K562 (cell line): ENCODE measurements at regions not wholly inside any gene's neighbourhood (a gene's known extent, or its start where the extent isn't known, plus 50 kb on each side); places are given as distances from the start of the nearest gene placed in this dataset.

Experiments
- ATAC-seq: fragments of 200-7000 bp; cut with Tn5 transposase; 3 replicates; pipeline ENCODE4 v1.9.1; 2020; ENCODE audit warnings: moderate library complexity
- BruUV-seq: library from RNA; stranded (reverse); fragments of 400-500 nt; replicated peaks from 2 replicates; lab custom pipeline; 2021; lab: Mats Ljungman, UMichigan
- CTCF ChIA-PET: fragments of 300-600 bp; formaldehyde crosslinking; extraction: SDS; loops from one replicate; lab custom pipeline; 2021; ENCODE audit warnings: low intra/inter-chr PET ratio; lab: Yijun Ruan, JAX
- POLR2A ChIA-PET: fragments of 300-600, 350-650 bp; sonication (Branson Sonifier 250); formaldehyde crosslinking; extraction: SDS; loops from one replicate; lab custom pipeline; 2021; ENCODE audit warnings: antibody characterized with exemption, inconsistent platforms; lab: Yijun Ruan, JAX
- DNase-seq, 4 experiments: peaks; one replicate each; pipeline versions ENCODE4 v3.0.0 to v3.0.0-alpha.2; 2011 to 2018; ENCODE audit warnings: low spot score in 3 of 4, mixed read lengths in 3 of 4; ENCODE audit errors: extremely low read depth in 1 of 4
- FAIRE-seq: peaks from 2 replicates; lab custom pipeline; 2011; peaks lifted over from hg19 to GRCh38; lab: Jason Lieb, UNC
- H2AFZ ChIP-seq: 2 replicates; pipeline ENCODE4 v1.6.0; 2011; ENCODE audit warnings: low read depth, low read length, control low read depth, inconsistent platforms
- H3K27ac ChIP-seq: fragments of 200-600 bp; 3 replicates; pipeline ENCODE4 v1.8.0; 2011; ENCODE audit warnings: low read depth, mild to moderate bottlenecking, control low read depth, inconsistent platforms, low read length, moderate library complexity, mixed read lengths; ENCODE audit errors: extremely low read depth
- H3K27me3 ChIP-seq, 2 experiments: fragments of 300-600 bp in 1 of 2; 2 replicates in 1 of 2; 3 replicates in 1 of 2; pipeline versions ENCODE4 v1.6.0 to v1.8.0; 2011; ENCODE audit warnings: inconsistent platforms in 2 of 2, low read length in 2 of 2, mild to moderate bottlenecking in 1 of 2, mixed read lengths in 1 of 2, moderate library complexity in 1 of 2; ENCODE audit not compliant: control insufficient read depth in 2 of 2, insufficient read depth in 2 of 2
- H3K36me3 ChIP-seq: fragments of 300-600 bp; 3 replicates; pipeline ENCODE4 v1.8.0; 2011; ENCODE audit warnings: mild to moderate bottlenecking, low read length, inconsistent platforms; ENCODE audit not compliant: control insufficient read depth, insufficient read depth
- H3K4me1 ChIP-seq, 2 experiments: fragments of 200-600 bp in 1 of 2; replicated peaks in 1 of 2; 2 replicates in 1 of 2; 3 replicates in 1 of 2; pipeline versions ENCODE4 v1.5.1 to v1.8.0; 2011; ENCODE audit warnings: inconsistent platforms in 2 of 2, low read length in 2 of 2, mild to moderate bottlenecking in 1 of 2, mixed read lengths in 1 of 2, moderate library complexity in 1 of 2; ENCODE audit not compliant: control insufficient read depth in 2 of 2, insufficient read depth in 2 of 2
- H3K4me2 ChIP-seq: 2 replicates; pipeline ENCODE4 v1.6.1; 2011; ENCODE audit warnings: low read length, control low read depth, inconsistent platforms, mixed read lengths; ENCODE audit not compliant: insufficient read depth
- H3K4me3 ChIP-seq: fragments of 200-600 bp; sonication (generic), shearing (Covaris generic); 2 replicates; pipeline ENCODE4 v1.5.1; 2016; ENCODE audit warnings: control low read depth, inconsistent platforms
- H3K79me2 ChIP-seq: fragments of 200-600 bp; 3 replicates; pipeline ENCODE4 v1.8.0; 2011; ENCODE audit warnings: low read length, inconsistent platforms; ENCODE audit not compliant: control insufficient read depth, insufficient read depth
- H3K9ac ChIP-seq, 2 experiments: 2 replicates each; pipeline versions ENCODE4 v1.6.0 to v1.6.1; 2011; ENCODE audit warnings: low read depth in 2 of 2, low read length in 2 of 2, control low read depth in 1 of 2, inconsistent platforms in 1 of 2, mild to moderate bottlenecking in 1 of 2, mixed read lengths in 1 of 2; ENCODE audit not compliant: insufficient read depth in 1 of 2
- H3K9me1 ChIP-seq: one replicate; pipeline ENCODE4 v1.6.0; 2011; ENCODE audit warnings: inconsistent platforms, mild to moderate bottlenecking, low read length, moderate library complexity; ENCODE audit not compliant: control insufficient read depth, insufficient read depth
- H3K9me3 ChIP-seq: replicated peaks from 2 replicates; pipeline ENCODE4 v1.5.1; 2011; ENCODE audit warnings: low read depth, low read length, inconsistent platforms; ENCODE audit not compliant: control insufficient read depth, insufficient read depth
- H4K20me1 ChIP-seq: replicated peaks from 2 replicates; pipeline ENCODE4 v1.6.1; 2011; ENCODE audit warnings: low read length, inconsistent platforms, mixed read lengths; ENCODE audit not compliant: control insufficient read depth, insufficient read depth
- ATF6 ChIP-seq: sonication (generic); formaldehyde crosslinking; IDR thresholded peaks from 2 replicates; pipeline ENCODE4 v1.4.0; 2020; ENCODE audit warnings: mild to moderate bottlenecking, missing genetic modification reagents
- C11orf30 ChIP-seq: fragments of 450-650 bp; IDR thresholded peaks from 2 replicates; pipeline ENCODE4 v1.6.1; 2016; ENCODE audit warnings: low read depth, mild to moderate bottlenecking
- HDAC3 ChIP-seq: fragments of 450-650 bp; IDR thresholded peaks from 2 replicates; pipeline ENCODE4 v1.6.1; 2018; ENCODE audit warnings: borderline replicate concordance, mild to moderate bottlenecking, moderate library complexity; ENCODE audit not compliant: partially characterized antibody
- MED1 ChIP-seq: sonication (generic); formaldehyde crosslinking; IDR thresholded peaks from 2 replicates; pipeline ENCODE4 v1.8.1; 2023; ENCODE audit warnings: missing genetic modification reagents, borderline replicate concordance
- TEAD4 ChIP-seq, 2 experiments: sonication (generic) in 1 of 2; formaldehyde crosslinking in 1 of 2; IDR thresholded peaks; 2 replicates each; pipeline versions ENCODE4 v1.6.1 to v1.8.0; 2012 to 2022; ENCODE audit warnings: borderline replicate concordance in 1 of 2, inconsistent platforms in 1 of 2, low read length in 1 of 2, mild to moderate bottlenecking in 1 of 2, missing genetic modification reagents in 1 of 2
- THRB ChIP-seq: fragments of 450-650 bp; formaldehyde crosslinking; conservative IDR thresholded peaks from 2 replicates; pipeline ENCODE4 v1.4.0; 2022; ENCODE audit warnings: mild to moderate bottlenecking, missing genetic modification characterization
- ZNF780A ChIP-seq: fragments of 250-450 bp; sonication (Bioruptor Pico); IDR thresholded peaks from 2 replicates; pipeline ENCODE4 v1.5.0; 2021; ENCODE audit warnings: mild to moderate bottlenecking
- ZNF79 ChIP-seq: fragments of 250-450 bp; sonication (Bioruptor Pico); IDR thresholded peaks from 2 replicates; pipeline ENCODE4 v1.4.0; 2020; ENCODE audit warnings: low read depth, mild to moderate bottlenecking, moderate library complexity
- WGBS: fragments of 100-300 bp; shearing (Covaris generic); methylation state at CpG from one replicate; pipeline ENCODE4 v1.1.6; 2016; ENCODE audit warnings: low coverage, mixed read lengths; ENCODE audit not compliant: insufficient coverage; ENCODE audit errors: missing lambda C conversion rate; 5-methylcytosine and 5-hydroxymethylcytosine counted together
- in situ Hi-C: fragments of 300-500 bp; cut with MboI; formaldehyde crosslinking; loops from 4 replicates; pipeline ENCODE4 v1.15.0; 2018; ENCODE audit warnings: inconsistent platforms, mixed read lengths
- intact Hi-C: fragments of 100-400 bp; cut with micrococcal nuclease; formaldehyde crosslinking; loops from 2 replicates; pipeline ENCODE4 v1.14.2; 2022

- ChIA-PET CTCF (no interaction called here), POLR2A (no interaction called here)
- no TSS peak for BruUV-seq
- H3K9ac ChIP-seq: no peak overlapping the region
- H3K4me3 ChIP-seq: no peak overlapping the region
- no peaks in the 10 kb centered on the region for H3K27me3 ChIP-seq
- no peaks in the 10 kb centered on the region for H3K79me2 ChIP-seq
- no peaks in the 10 kb centered on the region for H3K4me1 ChIP-seq
- H3K4me2 ChIP-seq: no peak overlapping the region
- in situ Hi-C loops (no loop called here), intact Hi-C loops (no loop called here)
- H3K9me1 ChIP-seq: no peaks in the 10 kb centered on the region
- ATAC-seq: no peak
- DNase-seq: no peak
- H4K20me1 ChIP-seq: no peaks in the 10 kb centered on the region
- 0% methylated on average over 5 of the region's 5 CpGs for WGBS
- H2AFZ ChIP-seq: no peak overlapping the region
- H3K27ac ChIP-seq: no peak overlapping the region
- no peak for FAIRE-seq
- no peaks in the 10 kb centered on the region for H3K9me3 ChIP-seq
- no peaks in the 10 kb centered on the region for H3K36me3 ChIP-seq
- no peak for TF ChIP-seq MED1 (CRISPR knock-in tag)
- no peak for TF ChIP-seq THRB (CRISPR knock-in tag)
- TF ChIP-seq ATF6 (CRISPR knock-in tag): no peak
- no peak for TF ChIP-seq ZNF79 (CRISPR knock-in tag)
- no peak for TF ChIP-seq TEAD4 (IDR thresholded peaks at IDR 0.05; ENCODE audit: low read length)
- TF ChIP-seq TEAD4 (CRISPR knock-in tag; IDR thresholded peaks at IDR 0.05; ENCODE audit: borderline replicate concordance): no peak
- TF ChIP-seq ZNF780A: no peak
- no peak for TF ChIP-seq C11orf30
- no peak for TF ChIP-seq HDAC3
Measured at GRCh38 chr10:108303149-108303548, 1138.6 kb upstream of the SORCS1 start.
